ENCODE measurements at regions not wholly inside any gene's neighbourhood (a gene's known extent, or its start where the extent isn't known, plus 50 kb on each side); places are given as distances from the start of the nearest gene placed in this dataset.

DNA sequence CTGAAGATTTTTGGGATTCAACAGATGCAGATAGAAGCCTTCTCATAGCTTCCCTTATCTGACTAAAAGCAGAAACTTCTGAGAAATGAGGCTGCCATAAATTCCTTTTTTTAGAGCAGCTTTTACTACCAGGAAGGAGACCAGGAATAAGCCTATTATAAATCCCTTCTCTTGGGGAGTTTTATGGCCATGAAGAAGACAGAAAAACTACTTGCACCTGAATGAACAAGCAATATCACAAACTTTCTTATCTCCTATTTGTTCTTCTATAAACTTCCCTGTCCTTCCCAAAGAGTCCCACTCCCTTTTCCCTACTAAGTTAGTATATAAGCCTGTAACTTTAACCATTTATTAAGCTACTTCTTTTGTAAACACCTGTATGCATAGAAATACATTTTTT, 603.1 kb downstream of the NSUN3 start:
- no peak for DNase-seq
- no peaks in the 10 kb centered on the region for H3K4me1 ChIP-seq
- TF ChIP-seq, protein P1, sequence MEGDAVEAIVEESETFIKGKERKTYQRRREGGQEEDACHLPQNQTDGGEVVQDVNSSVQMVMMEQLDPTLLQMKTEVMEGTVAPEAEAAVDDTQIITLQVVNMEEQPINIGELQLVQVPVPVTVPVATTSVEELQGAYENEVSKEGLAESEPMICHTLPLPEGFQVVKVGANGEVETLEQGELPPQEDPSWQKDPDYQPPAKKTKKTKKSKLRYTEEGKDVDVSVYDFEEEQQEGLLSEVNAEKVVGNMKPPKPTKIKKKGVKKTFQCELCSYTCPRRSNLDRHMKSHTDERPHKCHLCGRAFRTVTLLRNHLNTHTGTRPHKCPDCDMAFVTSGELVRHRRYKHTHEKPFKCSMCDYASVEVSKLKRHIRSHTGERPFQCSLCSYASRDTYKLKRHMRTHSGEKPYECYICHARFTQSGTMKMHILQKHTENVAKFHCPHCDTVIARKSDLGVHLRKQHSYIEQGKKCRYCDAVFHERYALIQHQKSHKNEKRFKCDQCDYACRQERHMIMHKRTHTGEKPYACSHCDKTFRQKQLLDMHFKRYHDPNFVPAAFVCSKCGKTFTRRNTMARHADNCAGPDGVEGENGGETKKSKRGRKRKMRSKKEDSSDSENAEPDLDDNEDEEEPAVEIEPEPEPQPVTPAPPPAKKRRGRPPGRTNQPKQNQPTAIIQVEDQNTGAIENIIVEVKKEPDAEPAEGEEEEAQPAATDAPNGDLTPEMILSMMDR (IDR thresholded peaks at IDR 0.05): no peak
- H3K36me3 ChIP-seq: no peaks in the 10 kb centered on the region
- no peak overlapping the region for H3K9ac ChIP-seq (ENCODE audit: low read depth in 2 of 2, low read length in 2 of 2)
- H3K9me3 ChIP-seq: no peaks in the 10 kb centered on the region
- intact Hi-C loops (cut with DNase I): no loop called here
- no peak overlapping the region for H3K4me3 ChIP-seq
- no peaks in the 10 kb centered on the region for H3K27me3 ChIP-seq
- peak overlapping the region; percentile 49 for H3K27ac ChIP-seq

DNA sequence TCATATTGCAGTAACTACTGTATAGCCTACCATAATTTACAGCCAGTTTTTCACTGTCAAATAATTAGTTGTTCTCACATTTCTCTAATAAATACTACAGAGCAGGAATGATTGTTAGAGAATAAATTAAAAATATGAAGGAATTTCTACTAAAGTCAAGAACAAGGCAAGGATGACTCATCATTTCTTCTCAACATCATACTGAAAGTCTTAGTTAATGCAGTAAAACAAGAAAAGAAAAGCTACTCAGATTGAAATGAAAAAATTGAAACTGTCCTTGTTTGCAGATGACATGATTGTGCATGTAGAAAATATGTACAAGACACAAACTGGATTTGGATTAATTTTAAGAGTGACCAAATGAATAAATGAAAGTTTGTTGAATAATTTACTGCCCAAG, 608.2 kb downstream of the NSUN3 start:
- TF ChIP-seq, protein P1 (IDR thresholded peaks at IDR 0.05): no peak
- Histone ChIP-seq H3K4me1 (no peaks in the 10 kb centered on the region), H3K36me3 (no peaks in the 10 kb centered on the region), H3K4me3 (no peak overlapping the region), H3K9me3 (no peaks in the 10 kb centered on the region), H3K27ac (no peak overlapping the region), H3K9ac (ENCODE audit: low read depth in 2 of 2, low read length in 2 of 2) (no peak overlapping the region), H3K27me3 (no peaks in the 10 kb centered on the region)
- intact Hi-C loops (cut with DNase I): no loop called here
- no peak for DNase-seq

DNA sequence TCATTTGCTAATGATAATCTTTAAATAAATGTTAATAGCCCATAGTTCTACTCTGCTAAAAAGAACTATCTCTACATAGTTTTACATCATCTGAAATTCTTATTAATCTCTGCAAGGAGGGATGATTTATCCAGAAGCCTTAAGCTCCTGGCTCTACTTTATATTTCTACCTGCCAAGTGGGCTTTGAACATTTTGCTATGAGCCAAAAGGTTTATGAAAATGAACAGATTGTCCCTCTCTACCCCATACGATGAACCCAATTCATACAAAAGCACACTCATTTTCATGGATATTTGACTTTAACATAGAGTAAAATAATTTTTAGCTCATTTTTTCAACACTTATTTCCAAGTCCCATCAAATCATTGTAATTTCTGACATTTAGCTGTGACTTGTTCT, 611.0 kb downstream of the NSUN3 start:
- H3K9ac ChIP-seq (ENCODE audit: low read depth in 2 of 2, low read length in 2 of 2): no peak overlapping the region
- no peaks in the 10 kb centered on the region for H3K9me3 ChIP-seq
- H3K4me3 ChIP-seq: no peak overlapping the region
- H3K27ac ChIP-seq: no peak overlapping the region
- no peaks in the 10 kb centered on the region for H3K36me3 ChIP-seq
- intact Hi-C loops (cut with DNase I): no loop called here
- TF ChIP-seq, protein P1 (IDR thresholded peaks at IDR 0.05): no peak
- no peaks in the 10 kb centered on the region for H3K4me1 ChIP-seq
- H3K27me3 ChIP-seq: no peaks in the 10 kb centered on the region
- DNase-seq: no peak

DNA sequence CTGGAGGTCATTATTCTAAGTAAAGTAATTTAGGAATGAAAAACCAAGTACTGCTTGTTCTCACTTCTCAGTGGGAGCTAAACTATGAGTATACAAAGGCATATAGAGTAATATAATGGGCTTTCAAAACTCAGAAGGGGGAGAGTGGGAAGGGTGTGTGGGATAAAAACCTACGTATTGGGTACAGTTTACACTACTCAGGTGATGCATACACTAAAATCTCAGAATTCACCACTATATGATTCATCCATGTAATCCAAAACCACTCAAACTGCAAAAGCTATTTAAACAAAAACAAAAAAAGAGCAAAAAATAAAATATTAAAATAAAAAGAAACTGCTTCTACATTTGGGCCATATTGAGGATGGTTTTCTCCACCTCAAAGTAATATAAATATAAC, 623.3 kb downstream of the NSUN3 start:
- H3K4me1 ChIP-seq: no peaks in the 10 kb centered on the region
- no peaks in the 10 kb centered on the region for H3K9me3 ChIP-seq
- no peaks in the 10 kb centered on the region for H3K27me3 ChIP-seq
- H3K9ac ChIP-seq (ENCODE audit: low read depth in 2 of 2, low read length in 2 of 2): no peak overlapping the region
- TF ChIP-seq, protein P1 (IDR thresholded peaks at IDR 0.05): no peak
- intact Hi-C loops (cut with DNase I): no loop called here
- no peaks in the 10 kb centered on the region for H3K36me3 ChIP-seq
- no peak overlapping the region for H3K27ac ChIP-seq
- no peak for DNase-seq
- H3K4me3 ChIP-seq: no peak overlapping the region

DNA sequence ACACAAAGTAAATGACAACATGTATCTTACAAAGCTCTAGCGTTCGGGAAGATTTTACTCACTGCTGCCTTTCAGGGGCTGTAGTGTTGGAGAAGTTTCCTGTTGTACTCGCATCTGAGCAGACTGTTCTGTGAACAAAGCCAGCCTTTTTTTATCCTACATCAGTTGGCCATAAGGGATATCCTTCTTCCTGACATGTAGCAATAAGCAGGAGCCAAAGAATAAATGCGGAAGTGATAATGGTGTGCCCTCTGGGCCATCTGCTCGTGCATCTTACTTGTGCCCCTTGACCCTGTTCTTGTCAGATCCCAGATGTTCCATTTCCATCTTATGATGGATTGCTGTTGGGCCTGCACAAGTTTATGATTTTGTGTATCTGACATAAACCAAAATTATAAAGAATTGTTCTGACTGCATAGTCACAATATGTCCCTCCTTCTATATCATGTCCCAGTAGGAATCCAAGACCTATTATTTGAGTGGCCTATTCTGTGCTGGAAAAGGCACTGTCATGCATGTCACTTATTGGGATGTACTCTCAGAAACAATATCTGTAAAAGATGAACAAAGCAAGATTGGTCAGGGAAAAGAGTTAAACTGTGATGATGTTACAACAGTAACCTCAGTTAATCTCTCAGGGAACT, 631.3 kb downstream of the NSUN3 start:
- DNase-seq: no peak
- Histone ChIP-seq H3K27me3 (no peaks in the 10 kb centered on the region), H3K4me3 (no peak overlapping the region), H3K36me3 (no peaks in the 10 kb centered on the region), H3K27ac (no peak overlapping the region), H3K9ac (ENCODE audit: low read depth in 2 of 2, low read length in 2 of 2) (no peak overlapping the region), H3K4me1 (no peaks in the 10 kb centered on the region), H3K9me3 (no peaks in the 10 kb centered on the region)
- TF ChIP-seq, protein P1 (IDR thresholded peaks at IDR 0.05): no peak
- intact Hi-C loops (cut with DNase I): no loop called here
